ENCODE measurements at regions not wholly inside any gene's neighbourhood (a gene's known extent, or its start where the extent isn't known, plus 50 kb on each side); places are given as distances from the start of the nearest gene placed in this dataset.

- no peaks in the 10 kb centered on the region for H3K36me3 ChIP-seq
- H3K27me3 ChIP-seq (replicated peaks; ENCODE audit: insufficient read depth) = no peaks in the 10 kb centered on the region
- no peaks in the 10 kb centered on the region for H3K4me1 ChIP-seq (ENCODE audit: control insufficient read depth in 1 of 2, low read depth in 2 of 2)
- no peak overlapping the region for H3K4me3 ChIP-seq
- ATAC-seq (ENCODE audit: insufficient number of reproducible peaks, low FRiP score, low read depth) (no peak), DNase-seq (ENCODE audit: low spot score) (no peak)
- H3K27ac ChIP-seq = no peak overlapping the region
- no peaks in the 10 kb centered on the region for H3K9me3 ChIP-seq
- no peak for TF ChIP-seq CTCF (IDR thresholded peaks at IDR 0.05)
Observed at GRCh38 chr2:212694398-212694797, 155.8 kb upstream of the ERBB4 start.

- no peak for ATAC-seq (ENCODE audit: insufficient number of reproducible peaks, low FRiP score, low read depth)
Observed at GRCh38 chr2:212692466-212692865, 153.9 kb upstream of the ERBB4 start.

GRCh38 chr2:212686285-212686895, 147.8 kb upstream of the ERBB4 start:
- H3K27ac ChIP-seq = no peak overlapping the region
- no peaks in the 10 kb centered on the region for H3K36me3 ChIP-seq
- no peaks in the 10 kb centered on the region for H3K4me1 ChIP-seq (ENCODE audit: control insufficient read depth in 1 of 2, low read depth in 2 of 2)
- H3K4me3 ChIP-seq = no peak overlapping the region
- no peaks in the 10 kb centered on the region for H3K27me3 ChIP-seq (replicated peaks; ENCODE audit: insufficient read depth)
- H3K9me3 ChIP-seq = no peaks in the 10 kb centered on the region
- DNase-seq (ENCODE audit: low spot score) (no peak), ATAC-seq (ENCODE audit: insufficient number of reproducible peaks, low FRiP score, low read depth) (no peak)
- peak; percentile 82 for TF ChIP-seq CTCF (IDR thresholded peaks at IDR 0.05)

More at GRCh38 chr2:212692466-212692865, 153.9 kb upstream of the ERBB4 start:
- no peak for DNase-seq (ENCODE audit: low spot score)
- H3K27me3 ChIP-seq (replicated peaks; ENCODE audit: insufficient read depth) = no peaks in the 10 kb centered on the region
- no peak for TF ChIP-seq CTCF (IDR thresholded peaks at IDR 0.05)
- no peak overlapping the region for H3K27ac ChIP-seq
- no peak overlapping the region for H3K4me3 ChIP-seq
- no peaks in the 10 kb centered on the region for H3K4me1 ChIP-seq (ENCODE audit: control insufficient read depth in 1 of 2, low read depth in 2 of 2)
- no peaks in the 10 kb centered on the region for H3K9me3 ChIP-seq
- H3K36me3 ChIP-seq = no peaks in the 10 kb centered on the region

DNA sequence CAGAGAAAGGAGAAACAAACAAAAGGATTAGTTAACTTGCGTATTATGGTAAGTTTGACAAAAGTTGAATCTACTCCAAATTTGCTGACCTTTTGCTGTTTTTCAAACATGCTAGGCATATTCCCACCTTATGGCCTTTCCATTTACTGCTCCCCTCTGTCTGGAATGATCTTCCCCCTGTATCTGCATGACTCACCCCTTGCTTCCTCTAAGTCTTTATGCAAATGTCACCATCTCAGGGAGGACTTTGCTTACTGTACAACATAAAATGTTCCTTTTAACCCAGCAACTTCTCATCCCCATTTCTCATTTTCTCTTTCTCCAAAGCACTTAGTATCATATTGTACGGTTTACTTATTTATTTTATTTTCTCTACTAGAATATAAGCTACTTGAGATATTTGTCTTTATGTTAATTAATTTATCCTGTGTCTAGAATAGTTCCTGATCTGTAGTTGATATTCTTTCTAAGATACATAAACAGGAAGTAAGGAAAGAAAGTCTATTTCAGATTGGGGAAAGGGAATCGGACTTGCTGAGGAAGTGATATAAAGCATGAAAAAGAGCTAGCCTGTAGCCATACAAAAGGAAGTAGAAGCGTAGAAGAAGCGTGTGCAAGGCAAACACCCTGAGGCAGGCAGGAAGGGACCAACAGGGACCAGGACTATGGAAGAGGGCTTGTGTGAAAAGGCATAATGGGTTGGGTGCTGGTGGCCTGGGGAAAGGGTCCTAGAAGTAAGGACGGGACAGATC, 144.9 kb upstream of the ERBB4 start:
- ATAC-seq (ENCODE audit: insufficient number of reproducible peaks, low FRiP score, low read depth) (no peak), DNase-seq (ENCODE audit: low spot score) (no peak)
- H3K4me1 ChIP-seq (ENCODE audit: control insufficient read depth in 1 of 2, low read depth in 2 of 2) = peaks cover 0 to under 1% of the 10 kb centered on the region in 2 donors
- H3K9me3 ChIP-seq = no peaks in the 10 kb centered on the region
- H3K4me3 ChIP-seq = no peak overlapping the region
- H3K27ac ChIP-seq = no peak overlapping the region
- H3K36me3 ChIP-seq = no peaks in the 10 kb centered on the region
- no peaks in the 10 kb centered on the region for H3K27me3 ChIP-seq (replicated peaks; ENCODE audit: insufficient read depth)
- no peak for TF ChIP-seq CTCF (IDR thresholded peaks at IDR 0.05)

GRCh38 chr2:212682937-212683336, 144.3 kb upstream of the ERBB4 start:
- Histone ChIP-seq H3K27me3 (replicated peaks; ENCODE audit: insufficient read depth) (no peaks in the 10 kb centered on the region), H3K9me3 (no peaks in the 10 kb centered on the region), H3K4me3 (no peak overlapping the region), H3K4me1 (ENCODE audit: control insufficient read depth in 1 of 2, low read depth in 2 of 2) (peaks cover 0 to 6% of the 10 kb centered on the region in 2 donors), H3K36me3 (no peaks in the 10 kb centered on the region), H3K27ac (no peak overlapping the region)
- TF ChIP-seq CTCF (IDR thresholded peaks at IDR 0.05) = no peak
- ATAC-seq (ENCODE audit: insufficient number of reproducible peaks, low FRiP score, low read depth) (no peak), DNase-seq (ENCODE audit: low spot score) (no peak)
